T47D (cell line): ENCODE measurements at regions not wholly inside any gene's neighbourhood (a gene's known extent, or its start where the extent isn't known, plus 50 kb on each side); places are given as distances from the start of the nearest gene placed in this dataset.

Source experiments
- DNase-seq, 2 experiments: peaks; one replicate each; pipeline versions ENCODE4 v3.0.0 to v3.0.0-alpha.2; 2011 to 2012; ENCODE audit warnings: low read depth in 1 of 2, low spot score in 1 of 2
- JUND ChIP-seq: IDR thresholded peaks from 2 replicates; pipeline ENCODE4 v1.6.1; 2012; ENCODE audit warnings: low read depth
- in situ Hi-C: cut with HindIII; loops from 2 replicates; pipeline ENCODE4 v1.10.0; 2016; ENCODE audit warnings: low sequenced_read_pairs, low pct_unique_long_range_greater_than_20kb

- in situ Hi-C loops = no loop called here
- DNase-seq = no peak
- no peak for TF ChIP-seq JUND
Measured at GRCh38 chr7:106196460-106197021, 84.4 kb upstream of the SYPL1 start.

- no peak for DNase-seq
- in situ Hi-C loops = no loop called here
- TF ChIP-seq JUND = no peak
Measured at GRCh38 chr7:106193661-106194060, 81.5 kb upstream of the SYPL1 start.

GRCh38 chr7:106190589-106191330 is 78.6 kb upstream of the SYPL1 start:
- in situ Hi-C loops = no loop called here
- no peak for DNase-seq
- TF ChIP-seq JUND = no peak

DNA sequence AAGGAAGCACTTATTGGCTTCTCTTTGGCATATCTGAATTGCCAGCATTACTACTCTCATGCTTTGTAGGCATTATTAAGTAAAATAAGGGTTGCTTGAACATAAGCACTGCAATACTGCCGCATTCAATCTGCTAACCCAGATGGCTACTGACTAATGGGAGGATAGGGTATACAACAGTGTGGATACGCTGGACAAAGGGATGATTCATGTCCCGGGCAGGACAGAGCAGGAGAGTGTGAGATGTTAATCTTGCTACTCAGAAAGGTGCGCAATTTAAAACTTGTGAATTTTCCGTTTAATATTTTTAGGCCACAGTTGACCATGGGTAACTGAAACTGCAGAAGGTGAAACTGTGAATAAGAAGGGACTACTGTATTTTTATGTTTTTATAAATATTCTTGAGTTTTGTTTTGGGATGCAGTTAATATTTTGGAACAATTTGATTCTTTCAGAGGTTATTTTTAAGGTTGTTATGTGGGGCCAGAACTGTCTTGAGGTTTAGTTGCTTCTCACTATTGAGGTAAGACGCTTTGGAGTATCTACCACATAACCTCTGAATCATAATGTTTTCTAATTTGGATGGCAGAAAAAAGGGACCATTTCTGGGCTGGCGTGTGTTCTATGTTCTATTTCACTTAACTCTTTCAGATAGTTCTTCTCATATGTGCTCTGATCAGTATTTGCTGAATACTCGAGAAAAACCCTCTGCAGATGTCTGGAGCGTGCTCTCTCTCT is 75.7 kb upstream of the SYPL1 start:
- no peak for DNase-seq
- no peak for TF ChIP-seq JUND
- in situ Hi-C loops = no loop called here

DNA sequence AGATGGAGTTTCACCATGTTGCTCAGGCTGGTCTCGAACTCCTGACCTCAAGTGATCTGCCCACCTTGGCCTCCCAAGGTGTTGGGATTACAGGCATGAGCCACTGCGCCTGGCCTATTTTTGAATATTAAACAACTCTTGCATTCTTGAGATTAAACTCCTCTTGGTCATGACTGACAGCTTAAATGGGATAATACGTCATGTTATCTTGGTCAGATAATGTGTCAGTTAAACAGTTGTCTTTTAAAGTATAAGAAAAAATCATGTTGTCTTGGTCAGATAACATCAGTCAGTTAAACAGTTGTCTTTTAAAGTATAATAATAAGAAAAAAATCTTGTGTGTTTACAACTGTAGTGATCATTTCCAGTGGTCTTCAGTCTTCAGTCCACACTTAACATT is 73.6 kb upstream of the SYPL1 start:
- DNase-seq = no peak
- in situ Hi-C loops = no loop called here
- no peak for TF ChIP-seq JUND

DNA sequence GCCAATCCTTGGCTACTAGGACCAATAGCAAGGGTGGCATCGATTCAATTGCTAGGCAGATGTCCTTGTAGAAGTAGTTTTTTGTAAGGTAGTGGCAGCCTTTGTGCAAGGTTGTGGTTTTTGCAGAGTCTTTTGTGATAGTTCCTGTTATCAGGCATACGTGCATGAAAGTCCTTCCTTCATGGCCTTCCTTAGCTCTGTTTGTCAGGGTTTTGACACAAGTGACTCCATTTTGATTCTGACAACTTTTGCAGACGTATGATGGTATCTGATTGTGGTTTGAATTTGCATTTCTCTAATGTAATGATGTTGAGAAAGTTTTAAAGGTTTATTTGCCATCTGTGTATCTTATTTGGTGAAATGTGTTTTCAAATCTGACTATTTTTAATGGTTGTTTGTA is 71.8 kb upstream of the SYPL1 start:
- in situ Hi-C loops = no loop called here
- DNase-seq = no peak
- TF ChIP-seq JUND = no peak

DNA sequence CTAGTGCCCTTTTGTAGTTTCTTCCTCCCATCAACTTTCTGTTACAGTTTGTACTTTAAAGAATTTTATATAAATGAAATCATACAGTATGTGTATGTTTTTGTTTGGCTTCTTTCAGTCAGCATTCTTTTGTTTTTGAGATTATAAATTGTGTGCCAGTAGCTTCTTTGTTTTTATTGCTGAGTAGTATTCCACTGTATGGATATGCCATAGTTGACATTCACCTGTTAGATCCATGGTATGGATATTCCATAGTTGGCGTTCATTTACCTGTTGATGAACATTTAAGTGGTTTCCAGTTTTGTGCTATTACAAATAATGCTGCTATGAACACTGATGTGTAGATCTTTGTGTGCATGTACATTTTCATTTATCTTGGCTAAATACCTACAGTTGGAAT is 70.8 kb upstream of the SYPL1 start:
- in situ Hi-C loops = no loop called here
- no peak for DNase-seq
- no peak for TF ChIP-seq JUND

- no peak for TF ChIP-seq JUND
- in situ Hi-C loops = no loop called here
- DNase-seq = no peak
Measured at GRCh38 chr7:106181658-106182265, 69.7 kb upstream of the SYPL1 start.

DNA sequence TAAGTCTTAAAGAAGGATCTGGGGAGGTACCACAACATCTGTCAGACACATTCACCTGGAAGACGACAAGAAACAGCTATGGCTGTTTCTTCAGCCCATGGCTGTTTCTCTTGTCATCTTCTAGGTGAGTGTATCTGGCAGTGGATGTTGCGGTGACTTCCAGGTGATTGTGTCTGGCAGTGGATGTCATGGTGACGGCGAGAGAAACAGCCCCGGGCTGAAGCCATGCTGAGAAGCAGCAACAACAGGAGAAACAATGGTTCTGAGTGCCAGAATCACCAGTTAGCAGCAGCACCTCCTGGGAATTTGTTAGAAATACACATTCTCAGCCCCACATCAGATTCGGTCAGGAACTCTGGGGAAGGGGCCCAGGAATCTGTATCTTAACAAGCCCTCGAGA is 68.6 kb upstream of the SYPL1 start:
- TF ChIP-seq JUND = no peak
- in situ Hi-C loops = no loop called here
- DNase-seq = peak in 1 of 2 experiments; percentile 14

DNA sequence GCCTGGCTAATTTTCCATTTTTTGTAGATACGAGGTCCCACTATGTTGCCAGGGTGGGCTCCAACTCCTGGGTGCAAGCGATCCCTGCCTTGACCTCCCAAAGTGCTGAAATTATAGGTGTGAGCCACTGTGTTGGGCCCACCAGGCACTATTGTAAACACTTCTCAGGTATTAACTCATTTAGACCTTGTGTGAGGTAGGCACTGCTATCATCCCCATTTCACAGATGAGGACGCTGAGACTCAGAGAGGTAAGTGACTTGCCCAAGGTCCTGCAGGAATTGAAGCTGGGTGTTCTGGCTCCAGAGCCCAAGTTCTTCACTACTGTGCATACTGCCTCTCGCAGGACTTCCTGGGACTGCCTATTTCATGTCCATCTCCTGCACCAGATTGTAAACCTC is 67.1 kb upstream of the SYPL1 start:
- DNase-seq = no peak
- no peak for TF ChIP-seq JUND
- in situ Hi-C loops = no loop called here

DNA sequence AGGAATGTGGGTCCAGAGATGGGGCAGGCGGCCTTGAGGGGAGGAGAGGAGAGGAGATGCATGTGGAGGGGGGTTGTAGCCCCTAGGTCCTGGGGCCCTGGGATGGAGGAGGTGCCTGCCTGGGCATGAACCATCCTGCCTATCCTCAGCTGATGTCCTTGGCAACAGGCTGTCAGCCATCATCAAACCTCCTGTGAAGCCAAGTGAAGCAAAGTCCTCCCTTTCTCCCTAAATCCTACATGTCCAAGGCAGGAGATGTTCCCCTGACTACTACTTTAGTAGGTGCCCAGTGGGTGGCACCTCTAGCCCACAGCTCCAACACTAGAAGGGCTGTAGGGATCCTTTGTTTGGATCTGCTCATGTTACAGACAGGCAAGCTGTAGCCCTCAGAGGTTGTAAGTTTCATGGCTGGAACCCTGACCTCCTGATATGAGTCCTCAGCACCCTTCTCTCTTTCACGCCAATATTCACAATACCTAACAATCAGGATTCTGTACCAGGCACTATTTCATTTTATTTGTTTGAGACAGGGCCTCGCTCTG is 66.6 kb upstream of the SYPL1 start:
- in situ Hi-C loops = no loop called here
- no peak for TF ChIP-seq JUND
- DNase-seq = peak; percentile 27 to 85

- in situ Hi-C loops = no loop called here
- no peak for DNase-seq
- no peak for TF ChIP-seq JUND
Measured at GRCh38 chr7:106177738-106178592, 65.9 kb upstream of the SYPL1 start.
